Aorta (tissue), 5 donors: ENCODE measurements at regions not wholly inside any gene's neighbourhood (a gene's known extent, or its start where the extent isn't known, plus 50 kb on each side); places are given as distances from the start of the nearest gene placed in this dataset.

Experiments
- ATAC-seq: fragments of 200-7000 bp; cut with Tn5 transposase; one replicate; pipeline ENCODE4 v1.9.1; 2022; ENCODE audit warnings: moderate library complexity; ENCODE audit not compliant: low FRiP score
- DNase-seq, 2 donors: peaks; one replicate each; pipeline ENCODE4 v3.0.0-alpha.2; 2020
- H3K27ac ChIP-seq, 2 donors: one replicate each; pipeline ENCODE4 v1.5.1; 2013; ENCODE audit warnings: low read length in 2 of 2, mild to moderate bottlenecking in 2 of 2, moderate library complexity in 2 of 2, control low read depth in 1 of 2, inconsistent platforms in 1 of 2, low read depth in 1 of 2
- H3K27me3 ChIP-seq, 2 donors: one replicate each; pipeline ENCODE4 v1.6.1; 2013; ENCODE audit warnings: control low read depth in 1 of 2, low read length in 1 of 2, mild to moderate bottlenecking in 1 of 2, moderate library complexity in 1 of 2; ENCODE audit not compliant: insufficient read depth in 2 of 2, control insufficient read depth in 1 of 2
- H3K36me3 ChIP-seq, 2 donors: one replicate each; pipeline ENCODE4 v1.6.1; 2013; ENCODE audit warnings: control low read depth in 1 of 2, low read length in 1 of 2, mild to moderate bottlenecking in 1 of 2; ENCODE audit not compliant: insufficient read depth in 2 of 2, control insufficient read depth in 1 of 2
- H3K4me1 ChIP-seq, 2 donors: one replicate each; pipeline ENCODE4 v1.6.1; 2013; ENCODE audit warnings: low read length in 2 of 2, control low read depth in 1 of 2, mild to moderate bottlenecking in 1 of 2, moderate library complexity in 1 of 2; ENCODE audit not compliant: insufficient read depth in 2 of 2, control insufficient read depth in 1 of 2
- H3K4me3 ChIP-seq, 2 donors: one replicate each; pipeline ENCODE4 v1.5.1; 2013; ENCODE audit warnings: low read length in 2 of 2, control low read depth in 1 of 2, mild to moderate bottlenecking in 1 of 2
- H3K9me3 ChIP-seq: one replicate; pipeline ENCODE4 v1.6.1; 2013; ENCODE audit warnings: mild to moderate bottlenecking, low read length; ENCODE audit not compliant: control insufficient read depth
- WGBS, 2 donors: extraction: QIAGEN DNeasy Blood & Tissue Kit; methylation state at CpG; one replicate each; pipeline ENCODE4 v1.1.7; 2013; 5-methylcytosine and 5-hydroxymethylcytosine counted together
- intact Hi-C, 2 donors: fragments of 100-400 bp; cut with DNase I; formaldehyde crosslinking; loops; one replicate each; pipeline versions ENCODE4 v1.14.2 to v1.15.0; 2022
- donor health status: healthy with polysubstance abuse.
- donor health status: Bipolar disorder and iron deficiency.
- donor health status: DM: no; HTN: no; CAD: no.
- donor health status: DM: no; HTN: no; CAD: no.
- donor health status: DM: yes; HTN: yes; CAD: no.

GRCh38 chr5:41670854-41671479 lies 160.6 kb upstream of the PLCXD3 start:
- peaks cover 0 to 2% of the 10 kb centered on the region in 2 donors for H3K4me1 ChIP-seq
- no peaks in the 10 kb centered on the region for H3K9me3 ChIP-seq
- no peak overlapping the region for H3K27ac ChIP-seq
- ATAC-seq (no peak), DNase-seq (no peak)
- intact Hi-C loops = no loop called here
- H3K36me3 ChIP-seq = no peaks in the 10 kb centered on the region
- 74 to 84% methylated on average over 2 of the region's 2 CpGs for WGBS, 2 donors
- no peaks in the 10 kb centered on the region for H3K27me3 ChIP-seq
- no peak overlapping the region for H3K4me3 ChIP-seq

DNA sequence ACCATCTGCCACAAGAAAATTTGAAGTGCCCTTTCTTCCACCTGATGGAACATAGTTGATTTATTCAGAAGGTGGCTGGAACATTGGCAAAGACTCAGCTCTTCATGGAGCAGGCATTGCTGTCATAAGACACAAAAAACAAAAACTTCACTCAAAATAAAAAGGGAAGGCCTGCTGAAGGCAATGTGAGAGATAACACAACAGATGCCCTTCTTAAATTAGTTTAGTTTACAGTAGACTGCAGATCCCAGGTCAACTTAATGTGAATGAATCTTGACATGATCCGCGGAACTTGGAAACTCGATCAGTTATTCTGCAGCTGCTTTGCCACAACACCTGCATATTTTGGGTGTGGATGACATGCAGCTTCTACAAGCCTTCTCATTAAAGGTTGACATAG lies 159.8 kb upstream of the PLCXD3 start:
- Histone ChIP-seq H3K27me3 (no peaks in the 10 kb centered on the region), H3K4me1 (peaks cover 0 to 2% of the 10 kb centered on the region in 2 donors), H3K27ac (no peak overlapping the region), H3K4me3 (no peak overlapping the region), H3K36me3 (no peaks in the 10 kb centered on the region), H3K9me3 (no peaks in the 10 kb centered on the region)
- no peak for ATAC-seq
- DNase-seq = no peak
- intact Hi-C loops = no loop called here
- 97 to 98% methylated on average over 3 of the region's 3 CpGs for WGBS, 2 donors

GRCh38 chr5:41661254-41661653 lies 150.9 kb upstream of the PLCXD3 start:
- Histone ChIP-seq H3K4me3 (no peak overlapping the region), H3K27ac (no peak overlapping the region), H3K4me1 (no peaks in the 10 kb centered on the region), H3K27me3 (no peaks in the 10 kb centered on the region), H3K9me3 (no peaks in the 10 kb centered on the region), H3K36me3 (no peaks in the 10 kb centered on the region)
- no peak for DNase-seq
- 86 to 91% methylated on average over 3 of the region's 3 CpGs for WGBS, 2 donors
- intact Hi-C loops = no loop called here
- no peak for ATAC-seq

DNA sequence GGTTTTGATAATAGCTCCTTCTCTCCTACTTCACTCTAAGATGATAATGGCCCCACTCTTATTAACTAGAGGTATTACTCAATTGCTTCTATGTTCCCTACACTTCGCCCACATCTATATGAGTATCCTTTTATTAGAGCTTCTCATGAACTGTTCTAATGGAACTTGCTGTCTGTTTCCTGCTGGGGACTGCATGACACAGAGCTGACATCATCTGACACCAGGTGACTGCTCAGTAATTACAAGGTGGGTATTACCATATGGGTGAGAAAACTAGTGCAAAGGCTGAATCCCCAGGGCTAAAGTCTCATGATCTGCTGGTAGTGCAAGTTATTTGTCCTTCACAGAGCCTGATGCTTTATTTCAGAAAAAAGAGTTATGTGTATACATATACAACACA lies 146.2 kb upstream of the PLCXD3 start:
- no peak overlapping the region for H3K27ac ChIP-seq
- H3K4me3 ChIP-seq = no peak overlapping the region
- DNase-seq (no peak), ATAC-seq (no peak)
- WGBS, 2 donors = 95 to 96% methylated on average over 1 of the region's 1 CpG
- intact Hi-C loops = no loop called here
- no peaks in the 10 kb centered on the region for H3K36me3 ChIP-seq
- H3K4me1 ChIP-seq = no peaks in the 10 kb centered on the region
- no peaks in the 10 kb centered on the region for H3K27me3 ChIP-seq
- H3K9me3 ChIP-seq = no peaks in the 10 kb centered on the region

DNA sequence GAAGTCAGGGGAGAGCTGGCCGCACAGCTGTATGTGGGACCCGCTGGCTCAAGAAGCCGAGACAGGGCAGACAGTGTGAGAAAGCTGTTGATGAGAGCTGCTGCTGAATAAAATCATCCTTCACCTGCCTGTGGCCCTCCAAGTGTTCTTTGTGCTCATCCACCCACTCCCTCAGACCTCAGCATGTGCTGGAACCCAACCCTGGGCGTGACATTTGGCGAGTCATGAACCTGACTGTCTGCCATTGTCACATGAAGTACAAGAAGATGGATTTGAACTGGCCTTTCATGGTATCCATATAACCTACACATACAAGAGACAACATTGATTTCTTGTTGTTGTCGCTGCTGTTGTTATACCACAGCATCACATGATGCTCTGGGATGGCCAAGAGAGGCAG lies 139.7 kb upstream of the PLCXD3 start:
- no peaks in the 10 kb centered on the region for H3K9me3 ChIP-seq
- peaks cover 8 to 9% of the 10 kb centered on the region in 2 donors for H3K4me1 ChIP-seq
- no peak for ATAC-seq
- no peak for DNase-seq
- intact Hi-C loops = no loop called here
- H3K27me3 ChIP-seq = no peaks in the 10 kb centered on the region
- WGBS, 2 donors = 60 to 69% methylated on average over 6 of the region's 6 CpGs
- H3K36me3 ChIP-seq = no peaks in the 10 kb centered on the region
- H3K4me3 ChIP-seq = no peak overlapping the region
- H3K27ac ChIP-seq = no peak overlapping the region

DNA sequence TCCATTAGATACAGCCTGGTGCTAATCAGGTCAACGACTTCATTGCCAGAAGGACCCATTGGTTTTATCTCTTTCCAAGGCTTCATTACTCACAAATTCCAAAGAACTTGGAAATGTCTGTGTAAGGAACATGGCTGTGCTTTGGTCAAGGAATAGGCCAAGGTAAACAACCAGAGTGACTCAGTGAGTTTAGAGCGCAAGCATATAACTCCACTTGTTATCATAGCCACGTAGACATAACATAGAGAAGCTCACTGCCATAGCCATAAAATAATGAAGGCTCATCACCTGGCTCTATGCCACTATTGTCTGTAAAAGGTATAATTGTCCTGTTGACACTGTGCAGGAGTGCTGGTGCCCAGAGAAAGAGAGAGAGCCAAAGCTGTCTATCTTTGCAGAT lies 139.3 kb upstream of the PLCXD3 start:
- peaks cover 8 to 9% of the 10 kb centered on the region in 2 donors for H3K4me1 ChIP-seq
- no peaks in the 10 kb centered on the region for H3K9me3 ChIP-seq
- no peak for ATAC-seq
- DNase-seq = no peak
- no peaks in the 10 kb centered on the region for H3K27me3 ChIP-seq
- no peak overlapping the region for H3K27ac ChIP-seq
- intact Hi-C loops = loop anchor here (10.0 kb wide), 2 partner anchors 375 to 745 kb away; partner anchors contain the start of gene C7 (in 1 of the 2)
- no peak overlapping the region for H3K4me3 ChIP-seq
- 5% methylated on average over 3 of the region's 3 CpGs for WGBS, 2 donors
- no peaks in the 10 kb centered on the region for H3K36me3 ChIP-seq

GRCh38 chr5:41648996-41649395 lies 138.6 kb upstream of the PLCXD3 start:
- intact Hi-C loops = loop anchor here (10.0 kb wide), 2 partner anchors 374 to 744 kb away; partner anchors contain the start of gene C7 (in 1 of the 2)
- no peak overlapping the region for H3K4me3 ChIP-seq
- no peak overlapping the region for H3K27ac ChIP-seq
- no peaks in the 10 kb centered on the region for H3K9me3 ChIP-seq
- 13 to 18% methylated on average over 2 of the region's 2 CpGs for WGBS, 2 donors
- no peaks in the 10 kb centered on the region for H3K27me3 ChIP-seq
- DNase-seq (no peak), ATAC-seq (no peak)
- H3K36me3 ChIP-seq = no peaks in the 10 kb centered on the region
- H3K4me1 ChIP-seq = peaks cover 8 to 9% of the 10 kb centered on the region in 2 donors

DNA sequence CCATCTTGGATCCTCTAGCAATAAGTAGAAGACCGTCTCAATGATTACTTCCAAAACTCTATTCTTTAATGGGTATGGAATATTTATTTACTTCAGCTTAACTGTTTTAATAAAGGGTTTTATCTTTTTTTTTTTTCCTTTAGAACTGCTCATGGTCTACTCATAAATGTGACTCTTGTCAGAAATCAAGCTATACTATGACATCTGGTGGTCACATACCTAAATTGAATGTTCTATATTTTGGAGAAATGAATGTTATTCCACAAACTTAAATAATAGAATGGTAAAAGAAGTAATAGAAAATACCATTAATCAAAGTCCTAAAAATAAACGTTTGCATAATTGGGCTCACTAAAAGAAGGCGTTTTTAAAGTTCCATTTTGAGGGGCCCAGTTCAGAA lies 131.2 kb upstream of the PLCXD3 start:
- intact Hi-C loops = loop anchor here (5.0 to 10.0 kb wide), 3 partner anchors 367 to 737 kb away; partner anchors contain the start of gene C7 (in 1 of the 2)
- no peaks in the 10 kb centered on the region for H3K36me3 ChIP-seq
- WGBS, 2 donors = 54 to 60% methylated on average over 3 of the region's 3 CpGs
- H3K27ac ChIP-seq = no peak overlapping the region
- DNase-seq = no peak
- no peak overlapping the region for H3K4me3 ChIP-seq
- no peaks in the 10 kb centered on the region for H3K9me3 ChIP-seq
- ATAC-seq = no peak
- peaks cover 0 to 2% of the 10 kb centered on the region in 2 donors for H3K4me1 ChIP-seq
- H3K27me3 ChIP-seq = no peaks in the 10 kb centered on the region

GRCh38 chr5:41638685-41639084 lies 128.3 kb upstream of the PLCXD3 start:
- no peak overlapping the region for H3K4me3 ChIP-seq
- WGBS, 2 donors = 93 to 100% methylated on average over 3 of the region's 3 CpGs
- intact Hi-C loops = no loop called here
- no peaks in the 10 kb centered on the region for H3K36me3 ChIP-seq
- no peaks in the 10 kb centered on the region for H3K4me1 ChIP-seq
- no peaks in the 10 kb centered on the region for H3K9me3 ChIP-seq
- DNase-seq (no peak), ATAC-seq (no peak)
- no peak overlapping the region for H3K27ac ChIP-seq
- H3K27me3 ChIP-seq = no peaks in the 10 kb centered on the region
